Anterior cingulate cortex (tissue), 58 donors: ENCODE measurements at regions not wholly inside any gene's neighbourhood (a gene's known extent, or its start where the extent isn't known, plus 50 kb on each side); places are given as distances from the start of the nearest gene placed in this dataset.
A peak's percentile ranks its signal among the peaks of the same experiment; 100 is the strongest.
"Not testable (repeated sequence)": the region's sequence is repeated elsewhere in the genome, so short reads cannot be mapped to it uniquely, and the experiment has no call there.

Experiments used
- DNase-seq, 58 donors: peaks; one replicate each; lab custom pipeline; 2025; lab: John Stamatoyannopoulos, UW

DNA sequence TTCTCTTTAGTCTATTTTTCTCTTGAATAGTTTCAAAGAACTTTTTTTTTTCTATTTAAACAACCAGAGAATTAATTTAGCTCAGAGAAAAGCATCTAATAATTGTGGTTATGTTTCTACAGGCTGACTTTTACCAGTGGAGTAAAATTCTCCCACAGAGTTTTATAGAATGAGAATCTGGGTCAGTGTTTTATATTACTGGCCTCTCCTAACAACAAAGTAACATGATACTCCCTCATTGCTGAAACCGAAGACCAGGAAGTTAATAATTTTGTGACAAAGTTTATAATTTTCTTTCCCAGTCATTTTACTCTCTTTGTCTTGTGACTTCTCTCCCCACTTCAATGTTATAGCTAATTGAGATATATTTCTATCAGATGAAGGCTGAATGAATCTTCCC lies 946.9 kb downstream of the EPHA3 start:
- no peak for DNase-seq

DNA sequence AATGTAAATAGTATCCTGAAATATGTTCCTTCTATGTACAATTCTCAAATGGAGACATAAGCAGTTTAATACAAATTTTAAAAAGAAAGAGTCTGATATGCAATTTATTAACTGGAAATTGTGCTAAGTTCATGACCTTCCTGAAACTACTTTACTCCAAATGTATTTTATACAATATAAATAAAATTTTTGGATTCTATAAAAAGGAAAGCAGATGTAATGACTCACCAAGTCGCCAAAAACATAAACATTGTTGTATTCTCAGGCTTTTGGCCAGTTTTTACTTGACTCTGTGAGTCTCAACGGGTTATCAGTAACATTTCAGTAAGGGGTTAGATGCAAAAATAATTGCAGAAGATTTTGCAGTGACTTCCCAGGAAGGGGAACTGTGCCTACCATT lies 948.2 kb downstream of the EPHA3 start:
- no peak for DNase-seq

DNA sequence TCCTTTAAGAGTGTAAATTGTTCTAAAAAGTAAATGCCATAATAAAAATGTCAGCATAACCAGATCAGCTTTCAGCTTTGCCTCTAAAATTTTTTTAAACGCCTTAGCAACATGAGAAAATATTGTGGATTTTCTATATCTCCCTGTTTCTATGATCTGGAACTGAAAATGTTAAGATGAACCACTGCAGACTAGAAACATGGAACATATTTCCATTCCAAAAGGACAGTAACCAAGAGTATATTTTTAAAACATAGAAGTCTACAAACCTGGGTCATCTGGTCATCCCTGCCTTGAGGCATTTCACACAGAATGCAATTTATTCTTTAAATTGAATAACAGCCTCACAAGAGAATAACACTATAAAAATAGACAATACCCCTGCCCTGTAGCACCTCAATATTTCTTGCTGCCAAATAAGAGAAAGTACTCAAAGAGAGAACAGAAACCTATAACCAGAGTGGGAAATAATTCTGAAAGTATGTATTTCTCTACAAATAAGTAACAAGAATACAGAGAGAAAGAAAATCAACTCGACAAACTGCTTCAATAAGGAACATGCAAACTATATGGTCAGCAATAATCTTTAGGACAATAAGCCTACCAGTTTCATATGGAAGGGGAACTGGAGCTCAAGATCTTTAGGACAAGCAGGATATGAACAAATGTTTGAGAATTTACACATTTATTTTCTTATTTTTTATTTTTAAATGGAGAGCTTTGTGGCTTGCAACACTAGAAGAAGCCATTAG lies 949.0 kb downstream of the EPHA3 start:
- DNase-seq, result no peak

DNA sequence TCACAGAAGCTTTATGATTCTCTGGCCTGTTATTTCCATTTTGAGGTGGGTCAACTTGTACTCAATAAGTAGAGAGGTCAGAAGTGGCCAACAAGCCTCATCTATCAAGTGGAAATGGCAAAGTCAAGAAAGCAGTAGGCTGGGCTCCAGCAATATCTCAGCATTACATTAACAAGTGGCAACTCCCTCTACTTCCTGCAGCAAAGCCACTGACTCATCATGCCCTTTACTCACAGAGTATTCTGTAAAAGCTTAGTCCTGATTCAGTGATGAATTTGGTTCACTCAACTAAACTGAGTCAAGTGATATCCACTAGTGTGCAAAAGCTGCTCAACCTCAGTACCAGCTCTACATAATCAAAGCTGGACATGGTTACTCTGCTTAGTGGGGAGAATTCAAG lies 954.6 kb downstream of the EPHA3 start:
- DNase-seq, result no peak

DNA sequence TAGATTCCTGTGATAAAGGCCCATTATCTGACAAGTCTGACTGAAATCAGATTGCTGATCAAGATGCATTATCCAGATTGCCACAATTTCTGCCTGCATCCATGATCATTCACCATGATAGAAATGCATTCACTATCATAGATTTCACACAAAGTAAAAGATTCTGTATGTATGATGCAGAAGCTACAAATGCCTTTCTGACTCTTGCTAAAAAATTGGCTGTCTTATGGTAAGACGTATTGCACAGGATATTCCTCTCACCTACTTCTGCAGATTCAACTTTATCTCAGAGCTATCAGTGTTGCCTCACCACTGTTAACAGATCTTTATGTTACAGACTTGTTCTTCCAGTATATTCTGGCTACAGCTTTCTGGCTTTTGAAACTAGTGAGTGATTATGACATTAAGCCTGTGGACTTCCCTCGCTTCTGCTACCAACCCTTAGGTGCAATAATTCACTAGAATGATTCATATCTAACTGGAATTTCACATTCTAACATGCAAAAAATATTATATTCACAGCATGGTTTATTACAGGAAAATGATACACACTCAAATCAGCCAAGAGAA lies 955.3 kb downstream of the EPHA3 start:
- DNase-seq, result no peak

DNA sequence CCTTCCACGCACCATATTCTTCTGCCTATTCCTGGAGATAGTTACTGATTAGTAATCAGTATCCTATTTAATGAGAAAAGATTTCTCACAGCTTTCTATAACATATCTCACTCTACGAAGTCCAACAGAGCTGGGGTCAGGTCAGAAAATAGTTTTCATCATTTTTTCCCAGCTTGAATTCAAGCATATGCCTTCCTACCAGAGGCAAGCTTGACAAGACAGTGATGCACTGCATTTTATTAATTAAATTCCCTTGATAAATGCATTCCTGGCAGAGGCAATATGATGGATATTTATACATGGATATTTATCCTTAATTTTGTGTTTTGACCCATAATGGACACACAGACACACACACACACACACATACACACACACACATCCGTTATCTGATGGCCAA lies 961.4 kb downstream of the EPHA3 start:
- no peak for DNase-seq

DNA sequence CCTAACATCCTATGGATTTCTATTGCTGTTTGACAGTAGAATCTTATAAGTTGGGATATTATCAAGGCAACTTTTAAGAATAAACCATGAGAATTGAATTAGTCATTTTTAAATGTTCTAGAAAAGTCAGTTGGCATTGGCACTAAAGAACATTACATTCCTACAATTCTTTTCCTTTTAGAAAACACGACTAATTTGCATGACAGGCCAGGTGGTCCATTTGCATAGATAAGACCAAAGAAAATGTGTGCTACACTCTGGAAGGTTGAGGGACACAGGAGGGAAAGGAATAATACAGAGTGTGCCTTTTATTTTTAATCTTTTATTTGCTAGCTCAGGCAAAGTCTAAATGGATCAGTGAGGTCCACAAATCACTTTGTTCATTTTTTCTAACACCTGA lies 962.3 kb downstream of the EPHA3 start:
- DNase-seq, result no peak

DNA sequence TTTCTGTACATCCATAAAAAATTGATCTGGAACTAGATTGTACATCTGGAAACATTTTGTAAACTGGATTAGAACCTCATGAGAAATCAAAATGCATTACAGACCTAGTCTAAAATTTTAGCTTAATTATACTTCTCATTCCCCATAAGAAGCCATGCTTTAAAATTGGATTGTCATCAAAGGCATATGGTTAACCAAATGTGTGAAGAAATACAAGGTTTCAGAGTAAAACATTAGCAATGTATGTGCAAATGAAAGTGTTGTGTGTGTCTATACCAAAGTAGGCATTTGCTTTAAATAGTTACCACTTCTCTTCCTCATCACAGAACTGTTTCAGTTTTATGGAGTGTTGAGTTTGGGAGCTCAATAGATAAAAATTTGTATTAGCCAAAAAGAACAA lies 968.7 kb downstream of the EPHA3 start:
- DNase-seq, result no peak

DNA sequence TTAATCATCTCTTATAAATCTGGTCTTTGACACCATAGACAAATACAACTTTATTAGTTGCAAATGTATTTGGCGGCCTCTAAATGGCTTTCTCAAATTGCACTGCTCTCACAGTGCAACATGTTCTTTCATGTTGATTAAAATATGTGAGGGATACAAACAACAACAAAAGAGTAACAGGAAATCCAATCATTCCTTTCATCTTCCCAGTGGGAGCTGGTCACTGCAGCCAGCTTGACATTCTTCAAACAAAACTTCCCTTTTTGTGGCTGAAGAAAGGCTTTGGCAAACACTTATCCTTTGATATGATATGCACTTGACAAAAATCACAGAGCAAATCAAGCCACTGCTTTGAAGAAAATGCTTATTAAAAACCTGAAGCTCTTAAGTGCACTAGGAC lies 973.6 kb downstream of the EPHA3 start:
- DNase-seq, result no peak

DNA sequence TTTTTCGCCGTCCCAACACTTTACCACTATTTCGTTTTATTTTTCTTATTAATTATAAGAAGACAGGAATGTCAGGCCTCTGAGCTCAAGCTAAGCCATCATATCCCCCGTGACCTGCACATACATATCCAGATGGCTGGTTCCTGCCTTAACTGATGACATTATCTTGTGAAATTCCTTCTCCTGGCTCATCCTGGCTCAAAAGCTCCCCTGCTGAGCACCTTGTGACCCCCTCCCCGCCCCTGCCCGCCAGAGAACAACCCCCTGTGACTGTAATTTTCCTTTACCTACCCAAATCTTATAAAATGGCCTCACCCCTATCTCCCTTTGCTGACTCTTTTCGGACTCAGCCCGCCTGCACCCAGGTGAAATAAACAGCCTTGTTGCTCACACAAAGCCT lies 978.9 kb downstream of the EPHA3 start:
- DNase-seq, result not testable (repeated sequence)

DNA sequence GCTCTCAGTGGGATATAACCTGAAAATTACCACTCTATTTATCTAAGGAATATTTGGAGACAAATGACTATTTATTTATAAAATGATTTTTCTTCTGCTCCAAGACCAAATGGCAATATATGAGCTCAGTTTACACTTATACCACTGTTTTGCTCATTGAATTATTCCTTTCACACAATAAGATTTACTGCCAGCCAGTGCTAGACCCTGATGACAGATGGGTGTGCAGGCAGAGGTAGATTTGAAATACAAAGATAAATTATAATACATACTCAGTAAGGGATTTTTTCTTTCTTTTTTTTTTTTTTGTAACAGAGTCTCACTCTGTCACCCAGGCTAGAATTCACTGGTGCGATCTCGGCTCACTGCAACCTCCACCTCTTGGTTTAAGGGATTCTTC lies 980.3 kb downstream of the EPHA3 start:
- no peak for DNase-seq

DNA sequence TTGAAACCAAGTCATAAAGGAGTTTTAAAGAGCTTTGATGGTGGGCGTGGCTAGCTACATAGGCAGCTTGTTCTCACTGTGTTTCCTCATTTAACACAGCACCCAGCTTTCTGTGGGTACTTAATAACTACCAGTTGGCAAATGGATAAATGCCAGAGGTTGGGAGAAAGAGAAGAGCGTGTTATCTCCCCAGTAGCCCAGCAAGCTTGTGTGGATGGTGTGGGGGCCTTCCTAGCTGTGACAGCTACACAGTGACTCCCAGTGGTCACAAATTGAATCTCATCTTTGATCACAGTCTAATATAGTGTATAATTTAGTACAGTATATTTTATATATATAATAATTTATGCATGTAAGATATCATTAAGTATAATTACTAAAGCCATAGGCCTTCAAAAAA lies 984.1 kb downstream of the EPHA3 start:
- peak in 22 of 58 donors; percentile 1 to 45 (median 4) for DNase-seq

DNA sequence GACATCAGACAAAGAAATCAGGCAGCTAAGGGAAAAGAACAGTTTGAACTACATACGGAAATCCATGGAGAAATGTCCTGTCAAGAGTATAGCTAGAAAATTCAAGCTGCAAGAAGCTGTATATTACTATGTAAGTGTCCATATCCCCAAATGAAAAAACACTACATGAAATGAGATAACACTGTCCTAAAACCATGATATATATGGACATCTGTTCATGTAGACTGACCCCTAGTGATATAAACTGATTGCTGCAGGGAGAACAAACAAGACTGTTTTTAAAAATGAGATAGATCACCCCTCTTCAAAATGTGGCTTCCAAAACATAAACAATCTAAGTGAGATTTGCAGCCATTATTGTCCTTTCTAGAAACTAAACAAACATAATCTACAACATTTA lies 985.6 kb downstream of the EPHA3 start:
- DNase-seq, result peak in 1 of 58 donors; percentile 10

DNA sequence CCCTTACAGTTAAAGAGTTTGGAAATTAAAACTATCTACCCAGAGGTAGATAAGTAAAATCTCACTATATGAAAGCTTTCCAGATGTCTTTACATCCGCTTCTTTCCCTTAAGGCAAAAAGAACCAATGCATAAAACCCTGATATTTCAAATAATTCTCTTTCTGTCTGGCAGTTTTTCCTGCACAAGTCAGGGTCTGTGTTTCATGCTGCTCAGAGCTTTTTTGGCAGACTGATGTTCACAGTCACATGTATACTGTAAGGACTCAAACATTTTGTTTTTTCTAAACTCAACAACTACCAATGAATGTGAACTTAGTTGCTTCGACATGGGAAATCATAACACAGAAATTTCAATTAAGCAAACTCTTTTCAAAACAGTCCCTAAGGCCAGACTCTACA lies 988.4 kb downstream of the EPHA3 start:
- no peak for DNase-seq

DNA sequence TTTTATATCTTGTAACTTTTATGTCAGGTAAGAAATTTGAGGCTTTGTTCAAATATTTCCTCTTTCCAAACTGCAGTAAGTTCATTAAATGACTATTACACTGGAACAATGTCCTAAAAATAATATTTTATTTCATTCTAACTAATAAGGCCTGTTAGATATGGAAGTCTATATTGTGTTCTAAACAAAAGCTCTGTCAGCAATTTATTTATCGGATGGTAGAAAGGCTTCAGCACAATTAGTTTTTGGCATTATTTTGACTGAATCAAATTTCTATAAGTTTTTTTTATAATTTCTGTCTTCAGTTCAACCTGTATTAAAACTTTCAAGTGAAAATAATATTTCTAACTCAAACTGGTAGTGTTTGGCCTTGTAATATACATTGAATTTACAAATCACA lies 992.1 kb downstream of the EPHA3 start:
- DNase-seq, result no peak

DNA sequence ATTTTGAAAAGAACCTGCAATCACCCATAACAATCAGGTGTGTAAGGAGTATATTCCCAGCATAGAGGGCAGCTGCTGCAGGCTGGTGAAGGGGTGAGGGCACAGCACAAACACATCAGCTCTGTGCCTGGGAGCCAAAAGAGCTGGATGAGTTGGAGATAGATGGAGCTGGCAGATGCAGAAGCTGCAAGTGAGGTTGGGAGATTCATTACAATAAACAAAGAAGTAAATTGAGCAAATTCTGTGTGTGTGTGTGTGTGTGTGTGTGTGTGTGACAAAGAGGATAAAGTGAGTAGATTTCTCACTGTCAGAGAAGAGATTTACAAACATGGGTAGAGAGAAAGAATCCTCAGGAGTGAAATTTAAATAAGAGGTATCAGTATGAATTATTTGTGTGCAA lies 994.7 kb downstream of the EPHA3 start:
- peak in 12 of 58 donors; percentile 2 to 35 (median 8) for DNase-seq

DNA sequence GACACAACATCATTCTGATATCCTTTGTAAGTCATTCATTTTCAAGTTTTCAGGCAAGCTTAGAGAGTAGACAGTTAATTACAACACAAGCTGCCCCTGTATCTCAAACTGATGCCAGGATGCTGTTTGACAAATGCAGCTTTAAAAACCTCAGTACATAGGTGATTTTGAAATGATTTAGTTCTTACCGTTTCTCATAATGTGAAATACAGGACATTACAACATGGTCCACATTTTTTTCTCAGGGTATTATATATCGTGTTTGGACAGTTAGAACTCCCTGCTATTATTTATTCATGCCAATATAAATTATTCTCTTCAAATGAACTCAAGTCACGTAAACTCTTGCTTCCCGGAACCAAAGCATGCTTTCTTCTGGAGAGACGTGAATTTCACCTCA lies 1013.9 kb downstream of the EPHA3 start:
- DNase-seq, result no peak

DNA sequence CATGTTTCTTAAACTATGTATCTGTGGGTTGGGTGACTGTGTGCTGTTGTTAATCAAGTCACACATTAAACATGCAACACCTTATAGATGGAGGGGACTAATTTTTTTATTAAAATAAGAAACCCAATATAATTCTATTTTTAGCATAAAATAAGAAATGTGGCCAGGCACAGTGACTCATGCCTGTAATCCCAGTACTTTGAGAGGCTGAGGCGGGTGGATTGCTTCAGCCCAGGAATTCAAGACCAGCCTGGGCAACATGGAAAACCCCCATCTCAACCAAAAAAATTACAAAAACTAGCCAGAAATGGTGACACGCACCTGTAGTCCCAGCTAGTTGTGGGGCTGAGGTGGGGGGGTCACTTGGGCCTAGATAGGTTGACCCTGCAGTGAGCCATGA lies 1021.0 kb downstream of the EPHA3 start:
- DNase-seq, result no peak

DNA sequence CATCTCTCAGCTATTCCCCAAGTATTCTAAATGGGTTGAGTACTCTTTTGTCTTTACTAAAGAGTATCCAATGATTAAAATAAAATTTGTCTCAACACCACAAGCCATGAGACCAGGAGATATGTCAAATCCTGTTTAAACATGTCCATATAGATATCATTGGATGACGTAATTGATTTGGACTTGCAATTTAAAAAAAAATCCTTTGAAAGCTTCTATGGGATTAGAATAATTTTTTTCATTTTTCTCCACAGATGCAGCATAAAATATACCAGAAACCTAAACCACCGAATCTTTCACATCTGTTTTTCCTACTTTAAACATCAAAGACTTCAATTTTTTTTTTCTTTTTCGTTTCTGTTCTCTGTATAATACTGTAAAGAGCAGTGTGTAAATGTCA lies 1022.3 kb downstream of the EPHA3 start:
- DNase-seq, result no peak

DNA sequence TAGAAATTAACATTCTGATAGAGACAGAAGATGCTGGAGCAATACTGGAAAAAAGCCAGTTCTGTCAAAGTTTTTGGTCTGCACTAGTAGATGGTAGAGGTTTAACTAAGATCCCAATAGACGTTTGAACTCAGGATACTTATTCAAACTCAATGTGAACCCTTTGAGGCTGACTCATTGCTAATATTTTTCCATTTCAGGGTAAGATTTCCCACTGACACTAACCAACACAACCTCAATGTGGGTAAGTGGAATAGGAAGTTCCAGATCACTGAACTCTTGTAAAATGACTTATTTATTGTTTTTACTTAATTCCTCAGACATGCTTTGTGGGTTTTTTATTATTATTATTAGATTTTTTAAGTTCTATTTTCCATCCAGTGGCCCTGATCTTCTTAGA lies 1024.8 kb downstream of the EPHA3 start:
- DNase-seq, result no peak

DNA sequence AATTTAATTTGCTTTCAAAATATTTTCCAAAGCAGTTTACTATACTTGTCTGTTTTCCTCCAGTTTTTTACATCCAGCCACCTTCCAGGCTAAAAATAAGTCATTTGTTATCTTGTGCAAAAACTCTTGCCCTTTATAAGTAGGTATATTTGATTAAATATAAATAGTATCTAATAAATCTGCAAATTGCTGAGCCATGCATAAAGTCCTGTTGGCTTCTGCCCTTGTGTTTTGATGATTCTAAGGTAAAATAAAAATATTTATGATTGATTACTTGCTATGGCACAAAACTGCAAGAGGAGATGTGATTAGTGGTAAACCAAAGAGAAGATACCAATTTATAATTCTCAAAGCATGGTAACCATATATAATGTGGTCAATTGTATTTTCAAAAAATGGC lies 1026.7 kb downstream of the EPHA3 start:
- DNase-seq, result no peak

DNA sequence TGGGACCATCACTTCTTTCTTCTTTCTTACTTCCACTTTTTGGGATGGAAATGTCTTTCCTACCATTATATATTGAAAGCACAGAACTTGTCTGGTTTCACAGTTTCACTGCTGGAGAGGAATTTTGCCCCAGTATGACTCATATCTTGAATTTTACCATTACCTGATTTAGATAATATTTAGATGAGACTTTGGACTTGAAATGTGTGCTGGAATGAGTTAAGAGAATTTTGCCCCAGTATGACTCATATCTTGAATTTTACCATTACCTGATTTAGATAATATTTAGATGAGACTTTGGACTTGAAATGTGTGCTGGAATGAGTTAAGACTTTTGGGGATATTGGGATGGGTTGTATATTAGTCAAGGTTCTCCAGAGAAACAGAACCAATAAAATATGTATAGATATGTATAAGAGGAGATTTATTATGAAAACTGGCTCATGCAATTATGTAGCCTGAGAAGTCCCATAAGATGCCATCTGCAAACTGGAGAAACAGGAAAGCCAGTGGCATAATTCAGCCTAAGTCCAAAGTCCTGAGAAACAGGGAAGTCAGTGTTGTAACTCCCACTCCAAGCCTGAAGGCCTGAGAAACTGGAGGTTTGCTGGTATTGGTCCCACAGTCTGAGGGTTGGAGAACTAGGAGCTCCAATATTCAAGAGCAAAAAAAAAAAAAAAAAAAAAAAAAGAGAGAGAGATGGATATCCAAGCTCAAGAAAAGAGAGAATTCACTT lies 1029.2 kb downstream of the EPHA3 start:
- no peak for DNase-seq
